ENCODE measurements at regions not wholly inside any gene's neighbourhood (a gene's known extent, or its start where the extent isn't known, plus 50 kb on each side); places are given as distances from the start of the nearest gene placed in this dataset.

GRCh38 chr12:69123311-69123710 is 116.1 kb upstream of the CPSF6 start:
- H3K36me3 ChIP-seq (ENCODE audit: low read depth): no peaks in the 10 kb centered on the region
- H3K27me3 ChIP-seq (ENCODE audit: insufficient read depth, poor library complexity, severe bottlenecking): no peaks in the 10 kb centered on the region
- no peaks in the 10 kb centered on the region for H3K4me1 ChIP-seq (ENCODE audit: insufficient read depth, poor library complexity, severe bottlenecking)
- no peaks in the 10 kb centered on the region for H3K9me3 ChIP-seq (ENCODE audit: severe bottlenecking)
- no peak overlapping the region for H3K4me3 ChIP-seq (ENCODE audit: severe bottlenecking)
- DNase-seq (ENCODE audit: low spot score): no peak
- H3K27ac ChIP-seq (ENCODE audit: poor library complexity, severe bottlenecking): no peak overlapping the region
- ATAC-seq (ENCODE audit: low read depth): no peak
- TF ChIP-seq CTCF (IDR thresholded peaks at IDR 0.05; ENCODE audit: poor library complexity, severe bottlenecking): no peak

GRCh38 chr12:69123919-69124638 is 115.3 kb upstream of the CPSF6 start:
- Histone ChIP-seq H3K27ac (ENCODE audit: poor library complexity, severe bottlenecking) (no peak overlapping the region), H3K9me3 (ENCODE audit: severe bottlenecking) (no peaks in the 10 kb centered on the region), H3K4me3 (ENCODE audit: severe bottlenecking) (no peak overlapping the region), H3K36me3 (ENCODE audit: low read depth) (no peaks in the 10 kb centered on the region), H3K4me1 (ENCODE audit: insufficient read depth, poor library complexity, severe bottlenecking) (no peaks in the 10 kb centered on the region), H3K27me3 (ENCODE audit: insufficient read depth, poor library complexity, severe bottlenecking) (no peaks in the 10 kb centered on the region)
- ATAC-seq (ENCODE audit: low read depth) (no peak), DNase-seq (ENCODE audit: low spot score) (no peak)
- TF ChIP-seq CTCF (IDR thresholded peaks at IDR 0.05; ENCODE audit: poor library complexity, severe bottlenecking): no peak

GRCh38 chr12:69129017-69129416 is 110.4 kb upstream of the CPSF6 start:
- DNase-seq (ENCODE audit: low spot score): no peak
- no peak for ATAC-seq (ENCODE audit: low read depth)
- H3K4me3 ChIP-seq (ENCODE audit: severe bottlenecking): no peak overlapping the region
- H3K36me3 ChIP-seq (ENCODE audit: low read depth): no peaks in the 10 kb centered on the region
- no peaks in the 10 kb centered on the region for H3K27me3 ChIP-seq (ENCODE audit: insufficient read depth, poor library complexity, severe bottlenecking)
- TF ChIP-seq CTCF (IDR thresholded peaks at IDR 0.05; ENCODE audit: poor library complexity, severe bottlenecking): no peak
- H3K4me1 ChIP-seq (ENCODE audit: insufficient read depth, poor library complexity, severe bottlenecking): no peaks in the 10 kb centered on the region
- H3K9me3 ChIP-seq (ENCODE audit: severe bottlenecking): no peaks in the 10 kb centered on the region
- H3K27ac ChIP-seq (ENCODE audit: poor library complexity, severe bottlenecking): no peak overlapping the region

- TF ChIP-seq CTCF (IDR thresholded peaks at IDR 0.05; ENCODE audit: poor library complexity, severe bottlenecking): no peak
- Histone ChIP-seq H3K9me3 (ENCODE audit: severe bottlenecking) (no peaks in the 10 kb centered on the region), H3K27ac (ENCODE audit: poor library complexity, severe bottlenecking) (no peak overlapping the region), H3K4me3 (ENCODE audit: severe bottlenecking) (no peak overlapping the region), H3K36me3 (ENCODE audit: low read depth) (no peaks in the 10 kb centered on the region), H3K27me3 (ENCODE audit: insufficient read depth, poor library complexity, severe bottlenecking) (no peaks in the 10 kb centered on the region), H3K4me1 (ENCODE audit: insufficient read depth, poor library complexity, severe bottlenecking) (no peaks in the 10 kb centered on the region)
- ATAC-seq (ENCODE audit: low read depth): no peak
- no peak for DNase-seq (ENCODE audit: low spot score)
These were observed 109.8 kb upstream of the CPSF6 start for GRCh38 chr12:69129564-69129963.

GRCh38 chr12:69130064-69130463 is 109.3 kb upstream of the CPSF6 start:
- TF ChIP-seq CTCF (IDR thresholded peaks at IDR 0.05; ENCODE audit: poor library complexity, severe bottlenecking): no peak

More at GRCh38 chr12:69130064-69130463, 109.3 kb upstream of the CPSF6 start:
- no peak for ATAC-seq (ENCODE audit: low read depth)
- Histone ChIP-seq H3K27me3 (ENCODE audit: insufficient read depth, poor library complexity, severe bottlenecking) (no peaks in the 10 kb centered on the region), H3K36me3 (ENCODE audit: low read depth) (no peaks in the 10 kb centered on the region), H3K4me1 (ENCODE audit: insufficient read depth, poor library complexity, severe bottlenecking) (no peaks in the 10 kb centered on the region), H3K27ac (ENCODE audit: poor library complexity, severe bottlenecking) (no peak overlapping the region), H3K4me3 (ENCODE audit: severe bottlenecking) (no peak overlapping the region), H3K9me3 (ENCODE audit: severe bottlenecking) (no peaks in the 10 kb centered on the region)
- DNase-seq (ENCODE audit: low spot score): no peak

Measured in RWPE2 (cell line).